ENCODE measurements at regions not wholly inside any gene's neighbourhood (a gene's known extent, or its start where the extent isn't known, plus 50 kb on each side); places are given as distances from the start of the nearest gene placed in this dataset.

DNA sequence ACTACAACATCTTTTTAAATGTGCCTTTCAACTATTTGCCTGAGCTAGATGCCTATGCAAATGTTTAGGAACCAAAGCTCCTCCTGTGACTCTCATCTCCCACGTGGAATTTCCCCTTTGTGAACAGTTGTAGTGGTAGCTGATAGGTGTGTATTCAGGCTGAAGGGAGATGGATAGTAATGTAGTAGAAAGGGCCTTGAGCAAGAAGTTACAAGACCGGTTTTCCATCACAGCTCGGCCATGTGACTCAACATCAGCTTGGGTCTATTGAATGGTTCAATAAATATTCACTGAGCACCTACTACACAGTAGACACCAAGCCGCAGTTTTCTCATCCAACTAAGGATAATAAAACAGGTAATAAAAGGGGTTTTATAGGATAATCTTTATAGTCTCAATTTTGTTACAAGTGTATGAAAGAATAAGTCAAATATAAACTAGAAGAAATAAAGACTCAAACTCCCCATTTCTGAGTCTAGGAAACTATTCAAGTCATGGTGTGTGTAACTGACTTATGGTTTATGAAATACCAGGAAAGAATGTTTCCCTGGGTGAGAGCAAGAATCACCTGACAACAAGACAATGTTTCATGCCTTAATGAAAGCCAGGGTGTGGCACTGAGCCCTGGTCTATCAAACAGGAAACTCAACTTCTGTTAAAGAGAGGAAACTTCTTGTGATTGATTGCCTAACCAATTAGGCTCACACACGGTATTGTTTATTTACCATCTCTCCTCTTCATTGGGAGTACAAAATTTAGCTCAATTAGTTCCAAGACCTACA, 187.1 kb upstream of the SPEF2 start:
- TF ChIP-seq, protein P1, sequence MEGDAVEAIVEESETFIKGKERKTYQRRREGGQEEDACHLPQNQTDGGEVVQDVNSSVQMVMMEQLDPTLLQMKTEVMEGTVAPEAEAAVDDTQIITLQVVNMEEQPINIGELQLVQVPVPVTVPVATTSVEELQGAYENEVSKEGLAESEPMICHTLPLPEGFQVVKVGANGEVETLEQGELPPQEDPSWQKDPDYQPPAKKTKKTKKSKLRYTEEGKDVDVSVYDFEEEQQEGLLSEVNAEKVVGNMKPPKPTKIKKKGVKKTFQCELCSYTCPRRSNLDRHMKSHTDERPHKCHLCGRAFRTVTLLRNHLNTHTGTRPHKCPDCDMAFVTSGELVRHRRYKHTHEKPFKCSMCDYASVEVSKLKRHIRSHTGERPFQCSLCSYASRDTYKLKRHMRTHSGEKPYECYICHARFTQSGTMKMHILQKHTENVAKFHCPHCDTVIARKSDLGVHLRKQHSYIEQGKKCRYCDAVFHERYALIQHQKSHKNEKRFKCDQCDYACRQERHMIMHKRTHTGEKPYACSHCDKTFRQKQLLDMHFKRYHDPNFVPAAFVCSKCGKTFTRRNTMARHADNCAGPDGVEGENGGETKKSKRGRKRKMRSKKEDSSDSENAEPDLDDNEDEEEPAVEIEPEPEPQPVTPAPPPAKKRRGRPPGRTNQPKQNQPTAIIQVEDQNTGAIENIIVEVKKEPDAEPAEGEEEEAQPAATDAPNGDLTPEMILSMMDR (IDR thresholded peaks at IDR 0.05; ENCODE audit: insufficient read depth, low read length, missing control alignments): no peak
- no peak overlapping the region for H3K4me3 ChIP-seq (ENCODE audit: low read depth, low read length)
- POLR2A ChIA-PET: no interaction called here
- CTCF ChIA-PET: interaction anchor here (0.6 kb wide), 1 partner anchor 173 kb away, joined by 3 read pairs; no protein-coding TSS in a partner anchor
- DNase-seq (ENCODE audit: low read depth, low spot score): no peak

DNA sequence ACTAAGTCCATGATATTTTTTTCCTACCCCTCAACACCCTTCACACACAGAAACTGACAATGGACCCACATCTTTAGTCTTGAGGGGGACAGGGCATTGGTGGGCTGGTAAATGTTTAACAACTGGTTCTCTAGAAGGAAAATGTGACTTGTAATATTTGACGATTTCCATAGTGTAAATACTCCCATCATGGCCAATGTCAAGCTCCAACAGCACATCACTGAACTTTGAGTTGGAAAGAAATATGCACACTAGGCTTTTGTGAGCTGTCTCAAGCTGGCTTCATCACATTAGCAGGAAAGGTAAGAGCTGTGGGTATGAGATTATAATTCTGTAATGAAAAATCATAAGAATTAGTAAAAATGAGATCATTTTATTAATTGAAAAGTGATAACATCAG, 189.9 kb upstream of the PRLR start:
- no peak for DNase-seq (ENCODE audit: low read depth, low spot score)
- ChIA-PET CTCF (no interaction called here), POLR2A (no interaction called here)
- TF ChIP-seq, protein P1 (IDR thresholded peaks at IDR 0.05; ENCODE audit: insufficient read depth, low read length, missing control alignments): no peak
- H3K4me3 ChIP-seq (ENCODE audit: low read depth, low read length): no peak overlapping the region

DNA sequence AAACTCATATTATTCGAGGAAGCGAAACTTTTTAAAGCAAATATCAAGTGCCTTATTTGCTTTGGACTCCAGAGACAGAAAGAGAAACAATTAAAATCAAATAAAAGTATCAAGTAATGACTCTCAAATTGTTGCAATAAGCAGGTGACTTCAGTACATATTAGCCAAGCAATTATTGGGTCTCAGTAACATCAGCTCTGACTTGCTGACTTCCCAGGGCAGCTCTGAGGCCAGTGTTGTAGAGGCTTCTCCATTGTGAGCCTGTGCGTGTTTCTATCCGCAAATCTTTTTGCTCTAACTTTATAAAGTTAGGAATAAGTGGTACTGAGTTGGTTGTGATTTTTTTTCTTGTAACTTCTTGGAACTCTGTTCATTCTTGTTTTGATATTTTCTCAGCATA, 186.8 kb upstream of the PRLR start:
- ChIA-PET POLR2A (no interaction called here), CTCF (no interaction called here)
- H3K4me3 ChIP-seq (ENCODE audit: low read depth, low read length): no peak overlapping the region
- TF ChIP-seq, protein P1 (IDR thresholded peaks at IDR 0.05; ENCODE audit: insufficient read depth, low read length, missing control alignments): no peak
- DNase-seq (ENCODE audit: low read depth, low spot score): no peak

DNA sequence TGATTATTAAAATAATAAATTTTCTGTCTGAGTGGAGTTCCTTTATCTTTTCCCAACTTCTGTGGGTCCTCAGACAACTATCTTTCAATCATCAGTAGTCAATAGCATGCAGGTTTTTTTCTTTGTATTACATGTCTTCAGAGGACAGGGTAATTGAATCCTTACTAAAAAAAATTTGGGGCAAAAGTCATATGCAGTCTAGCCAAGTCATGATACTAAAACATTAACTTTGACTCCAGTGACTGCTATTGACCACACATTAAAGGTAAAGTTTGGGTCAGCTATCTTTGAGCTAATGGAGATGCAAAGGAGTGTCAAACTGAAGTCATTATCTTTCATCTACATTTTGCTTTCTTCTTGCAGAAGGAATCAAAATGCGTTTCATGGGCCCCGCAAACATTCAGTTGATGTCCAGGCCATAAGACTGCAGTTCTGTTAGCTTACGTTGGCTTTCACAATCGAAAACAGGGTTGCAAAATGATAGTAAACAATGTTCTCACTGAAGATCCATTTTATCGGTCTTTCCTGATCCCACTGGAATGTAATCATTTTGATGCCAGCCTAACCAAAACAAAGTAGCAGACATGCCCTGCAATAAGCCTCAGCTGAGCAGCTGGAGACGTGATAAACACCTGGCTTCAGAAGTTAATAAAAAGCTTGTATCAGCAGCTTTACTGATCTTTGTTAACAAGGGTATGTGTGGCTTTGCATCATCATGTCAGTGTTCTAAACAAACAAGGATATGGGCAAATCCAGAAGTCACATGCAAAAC, 186.1 kb upstream of the PRLR start:
- TF ChIP-seq, protein P1 (IDR thresholded peaks at IDR 0.05; ENCODE audit: insufficient read depth, low read length, missing control alignments): no peak
- ChIA-PET CTCF (no interaction called here), POLR2A (no interaction called here)
- no peak for DNase-seq (ENCODE audit: low read depth, low spot score)
- no peak overlapping the region for H3K4me3 ChIP-seq (ENCODE audit: low read depth, low read length)

DNA sequence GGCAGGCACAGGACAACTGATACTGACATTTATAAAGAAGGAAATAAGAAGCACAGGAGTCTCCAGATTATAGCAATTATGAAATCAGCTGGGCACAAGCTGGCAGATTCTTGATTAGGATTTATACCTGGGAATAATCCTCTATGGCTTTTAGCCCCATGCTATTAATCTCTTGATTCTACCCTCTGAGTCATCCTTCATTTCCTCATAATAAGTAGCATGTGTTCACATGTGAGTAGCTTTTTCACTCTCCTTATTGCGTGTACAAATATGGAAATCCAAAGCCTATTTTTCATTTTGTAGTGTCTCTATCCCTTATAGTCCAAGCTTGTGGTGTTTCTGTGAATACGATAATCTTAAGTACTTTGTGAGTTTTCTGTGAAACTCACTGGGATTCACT, 185.0 kb upstream of the PRLR start:
- POLR2A ChIA-PET: no interaction called here
- no peak overlapping the region for H3K4me3 ChIP-seq (ENCODE audit: low read depth, low read length)
- TF ChIP-seq, protein P1 (IDR thresholded peaks at IDR 0.05; ENCODE audit: insufficient read depth, low read length, missing control alignments): no peak
- CTCF ChIA-PET: interaction anchor here (1.9 kb wide), 1 partner anchor 21 kb away, joined by 4 read pairs; no protein-coding TSS in a partner anchor
- no peak for DNase-seq (ENCODE audit: low read depth, low spot score)

DNA sequence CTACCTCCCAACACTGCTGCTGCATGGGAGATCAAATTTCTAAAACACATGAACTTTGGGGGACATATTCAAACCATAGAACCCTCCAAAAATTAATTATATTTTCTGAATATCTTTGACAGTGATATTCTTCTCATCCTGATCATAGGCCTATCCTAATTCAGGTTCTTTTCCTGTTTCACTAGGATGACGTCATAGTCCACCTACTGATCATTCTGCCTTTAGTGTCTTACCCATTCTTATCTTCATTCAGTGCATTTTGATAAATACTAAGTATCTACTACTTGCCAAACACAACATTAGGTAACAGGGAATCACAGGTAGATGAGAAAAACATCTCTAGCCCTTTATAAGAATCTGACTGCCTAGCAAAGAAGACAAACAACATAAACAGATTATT, 179.1 kb upstream of the PRLR start:
- ChIA-PET POLR2A (no interaction called here), CTCF (no interaction called here)
- no peak overlapping the region for H3K4me3 ChIP-seq (ENCODE audit: low read depth, low read length)
- DNase-seq (ENCODE audit: low read depth, low spot score): no peak
- TF ChIP-seq, protein P1 (IDR thresholded peaks at IDR 0.05; ENCODE audit: insufficient read depth, low read length, missing control alignments): no peak

Data from AG04449 (cell line).